ENCODE measurements at regions not wholly inside any gene's neighbourhood (a gene's known extent, or its start where the extent isn't known, plus 50 kb on each side); places are given as distances from the start of the nearest gene placed in this dataset.
A peak's percentile ranks its signal among the peaks of the same experiment; 100 is the strongest.

GRCh38 chr21:20822666-20823065 is 175.5 kb upstream of the NCAM2 start:
- TF ChIP-seq CTCF (IDR thresholded peaks at IDR 0.05; ENCODE audit: low read depth, low read length) = no peak

GRCh38 chr21:20852866-20853265 is 145.3 kb upstream of the NCAM2 start:
- no peak for TF ChIP-seq CTCF (IDR thresholded peaks at IDR 0.05; ENCODE audit: low read depth, low read length)
- no peak for DNase-seq (ENCODE audit: extremely low read depth, low read depth)

More at GRCh38 chr21:20822666-20823065, 175.5 kb upstream of the NCAM2 start:
- DNase-seq (ENCODE audit: extremely low read depth, low read depth) = no peak

GRCh38 chr21:20856926-20857325 is 141.3 kb upstream of the NCAM2 start:
- no peak for TF ChIP-seq CTCF (IDR thresholded peaks at IDR 0.05; ENCODE audit: low read depth, low read length)
- DNase-seq (ENCODE audit: extremely low read depth, low read depth) = no peak

GRCh38 chr21:20874202-20874601 is 124.0 kb upstream of the NCAM2 start:
- TF ChIP-seq CTCF (IDR thresholded peaks at IDR 0.05; ENCODE audit: low read depth, low read length) = no peak
- DNase-seq (ENCODE audit: extremely low read depth, low read depth) = no peak

- TF ChIP-seq CTCF (IDR thresholded peaks at IDR 0.05; ENCODE audit: low read depth, low read length) = no peak
Observed at GRCh38 chr21:20875742-20876141, 122.5 kb upstream of the NCAM2 start.

GRCh38 chr21:20877976-20878375 is 120.2 kb upstream of the NCAM2 start:
- no peak for TF ChIP-seq CTCF (IDR thresholded peaks at IDR 0.05; ENCODE audit: low read depth, low read length)
- DNase-seq (ENCODE audit: extremely low read depth, low read depth) = no peak

More at GRCh38 chr21:20875742-20876141, 122.5 kb upstream of the NCAM2 start:
- DNase-seq (ENCODE audit: extremely low read depth, low read depth) = no peak

GRCh38 chr21:20882462-20883407 is 115.5 kb upstream of the NCAM2 start:
- TF ChIP-seq CTCF (IDR thresholded peaks at IDR 0.05; ENCODE audit: low read depth, low read length) = peak; percentile 12
- no peak for DNase-seq (ENCODE audit: extremely low read depth, low read depth)
